Testis (tissue), 2 donors: ENCODE measurements at regions not wholly inside any gene's neighbourhood (a gene's known extent, or its start where the extent isn't known, plus 50 kb on each side); places are given as distances from the start of the nearest gene placed in this dataset.

Experiments
- POLR2A ChIP-seq: fragments of 450-650 bp; IDR thresholded peaks from one replicate; pipeline ENCODE4 v1.6.1; 2017; ENCODE audit warnings: antibody characterized with exemption, mild to moderate bottlenecking, moderate library complexity
- TF ChIP-seq, protein P1 (sequence below), 3 experiments: fragments of 450-650 bp in 2 of 3; fragments of 200-600 bp in 1 of 3; sonication (generic) in 1 of 3; IDR thresholded peaks; one replicate each; pipeline ENCODE4 v1.5.1; 2016 to 2019; ENCODE audit warnings: antibody characterized with exemption in 3 of 3, mild to moderate bottlenecking in 2 of 3, moderate library complexity in 1 of 3

DNA sequence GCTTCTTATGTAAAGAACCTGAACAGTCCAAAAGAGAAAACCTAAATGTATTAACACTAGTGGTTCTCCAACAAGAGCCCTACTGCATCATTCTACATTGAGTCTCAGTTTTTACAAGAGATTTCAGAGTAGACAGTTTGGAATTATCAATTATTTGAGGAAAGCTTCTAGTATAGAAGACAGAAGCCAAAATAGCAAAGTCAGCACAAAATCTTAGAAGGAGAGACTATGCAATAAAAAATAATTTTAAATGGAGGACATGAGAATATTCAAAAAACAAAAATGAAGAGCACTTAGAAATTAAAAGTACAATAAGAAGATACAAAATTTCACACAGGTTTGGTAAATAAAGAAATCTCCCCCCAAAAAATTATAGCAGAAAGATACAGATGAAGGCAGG is 406.3 kb upstream of the USP15 start:
- TF ChIP-seq, protein P1, sequence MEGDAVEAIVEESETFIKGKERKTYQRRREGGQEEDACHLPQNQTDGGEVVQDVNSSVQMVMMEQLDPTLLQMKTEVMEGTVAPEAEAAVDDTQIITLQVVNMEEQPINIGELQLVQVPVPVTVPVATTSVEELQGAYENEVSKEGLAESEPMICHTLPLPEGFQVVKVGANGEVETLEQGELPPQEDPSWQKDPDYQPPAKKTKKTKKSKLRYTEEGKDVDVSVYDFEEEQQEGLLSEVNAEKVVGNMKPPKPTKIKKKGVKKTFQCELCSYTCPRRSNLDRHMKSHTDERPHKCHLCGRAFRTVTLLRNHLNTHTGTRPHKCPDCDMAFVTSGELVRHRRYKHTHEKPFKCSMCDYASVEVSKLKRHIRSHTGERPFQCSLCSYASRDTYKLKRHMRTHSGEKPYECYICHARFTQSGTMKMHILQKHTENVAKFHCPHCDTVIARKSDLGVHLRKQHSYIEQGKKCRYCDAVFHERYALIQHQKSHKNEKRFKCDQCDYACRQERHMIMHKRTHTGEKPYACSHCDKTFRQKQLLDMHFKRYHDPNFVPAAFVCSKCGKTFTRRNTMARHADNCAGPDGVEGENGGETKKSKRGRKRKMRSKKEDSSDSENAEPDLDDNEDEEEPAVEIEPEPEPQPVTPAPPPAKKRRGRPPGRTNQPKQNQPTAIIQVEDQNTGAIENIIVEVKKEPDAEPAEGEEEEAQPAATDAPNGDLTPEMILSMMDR (IDR thresholded peaks at IDR 0.05) = no peak
- TF ChIP-seq POLR2A = no peak
